CD4-positive, alpha-beta T cell treated with Interferon gamma for 1 hour (primary cell): ENCODE measurements at regions not wholly inside any gene's neighbourhood (a gene's known extent, or its start where the extent isn't known, plus 50 kb on each side); places are given as distances from the start of the nearest gene placed in this dataset.

Source experiments
- DNase-seq: peaks from one replicate; pipeline ENCODE4 v3.0.0-alpha.2; 2020

DNA sequence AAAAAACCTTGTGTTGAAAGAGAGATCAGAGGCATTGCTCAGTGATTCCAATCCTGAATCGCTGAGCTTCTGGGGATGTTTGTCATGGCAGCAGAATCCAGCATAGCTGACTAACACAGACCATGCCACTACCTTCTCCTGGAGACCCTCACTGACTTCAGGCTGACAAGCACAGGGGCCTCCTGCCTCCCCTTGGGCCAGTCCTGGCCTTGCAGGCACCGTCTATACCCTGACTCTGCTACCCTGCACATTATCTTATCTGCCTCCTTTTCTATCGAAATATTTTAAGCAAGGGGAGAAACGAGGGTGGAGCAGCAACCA, 139.8 kb downstream of the KIF26A start:
- DNase-seq, result no peak

DNA sequence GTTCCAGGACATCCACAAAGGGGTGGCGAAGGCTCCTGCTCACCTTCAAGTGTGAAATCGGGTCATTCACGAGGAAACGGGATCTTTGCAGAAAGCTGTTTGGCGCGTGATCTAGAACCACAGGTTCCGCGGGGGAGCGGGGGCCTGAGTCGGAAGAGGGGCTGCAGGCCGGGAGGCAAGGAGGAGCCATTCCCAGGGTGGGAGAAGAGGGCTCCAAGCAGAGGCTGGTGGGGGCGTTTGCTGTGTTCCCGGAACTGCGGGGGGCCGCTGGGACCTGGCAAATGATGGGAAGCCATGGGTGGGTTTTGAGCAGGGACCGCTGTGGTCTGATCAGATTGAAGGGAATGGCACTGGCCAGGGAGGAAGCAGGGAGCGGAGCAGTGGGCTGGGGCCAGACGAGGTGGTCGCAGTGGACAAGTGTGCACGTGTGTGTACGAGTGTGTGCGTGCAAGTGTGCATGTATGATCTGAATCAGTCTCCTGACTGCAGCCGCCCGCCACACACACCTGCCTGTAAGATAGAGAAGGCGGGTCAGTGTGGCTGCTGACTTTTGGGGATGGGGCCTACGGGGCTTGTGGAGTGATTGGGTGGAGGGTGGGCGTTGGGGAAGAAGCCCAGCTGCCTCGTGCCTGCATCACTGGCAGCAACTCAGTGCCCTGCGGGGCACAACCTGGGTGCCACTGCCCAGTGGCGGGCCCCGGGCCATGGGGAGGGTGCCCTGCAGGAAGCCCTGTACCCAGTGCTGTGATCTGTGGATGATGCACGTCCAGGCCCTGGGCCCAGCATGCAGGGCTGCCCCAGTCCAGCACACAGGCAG, 141.9 kb downstream of the KIF26A start:
- no peak for DNase-seq

DNA sequence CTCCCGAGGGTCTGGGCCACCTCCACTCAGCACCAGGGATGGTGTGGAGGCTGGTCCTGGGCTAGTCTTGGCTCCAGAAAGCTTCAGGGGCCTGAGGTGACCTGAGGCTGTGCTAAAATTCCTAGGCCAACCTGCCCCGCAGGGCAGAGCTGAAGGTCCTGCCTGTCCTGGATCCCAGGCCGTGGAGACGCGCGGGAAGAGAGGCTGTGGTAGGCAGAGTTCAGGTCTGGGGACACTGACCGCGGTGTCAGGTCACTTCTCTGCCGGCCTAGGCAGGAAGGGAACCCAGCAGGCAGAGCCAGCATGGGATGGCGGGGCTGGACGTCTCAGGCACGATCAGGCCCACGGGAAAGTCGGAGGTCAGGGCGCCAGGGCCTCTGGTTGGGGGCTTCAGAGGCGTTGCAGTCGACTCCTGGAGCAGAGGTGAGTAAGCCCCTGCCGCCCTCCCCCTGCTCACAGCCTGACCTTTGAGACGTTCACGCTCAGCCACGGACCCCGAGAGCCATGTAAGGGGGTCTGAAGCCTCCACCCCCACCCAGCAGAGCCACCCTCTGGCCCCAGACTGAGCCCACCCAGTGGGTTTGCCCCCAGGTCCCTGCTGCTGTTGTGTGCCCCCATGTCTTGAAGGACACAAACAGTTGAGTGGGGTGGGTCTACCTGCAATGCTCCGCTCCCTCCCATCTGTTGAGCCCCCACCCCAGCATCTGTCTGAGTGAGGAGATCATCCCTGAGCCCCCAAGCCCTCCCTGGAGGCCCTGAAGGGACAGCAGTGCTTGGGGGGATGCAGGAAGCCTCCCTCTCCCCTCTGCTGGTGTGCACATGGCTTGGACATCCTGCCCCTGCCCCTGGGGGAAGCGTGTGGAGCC, 142.7 kb downstream of the KIF26A start:
- DNase-seq, result no peak

DNA sequence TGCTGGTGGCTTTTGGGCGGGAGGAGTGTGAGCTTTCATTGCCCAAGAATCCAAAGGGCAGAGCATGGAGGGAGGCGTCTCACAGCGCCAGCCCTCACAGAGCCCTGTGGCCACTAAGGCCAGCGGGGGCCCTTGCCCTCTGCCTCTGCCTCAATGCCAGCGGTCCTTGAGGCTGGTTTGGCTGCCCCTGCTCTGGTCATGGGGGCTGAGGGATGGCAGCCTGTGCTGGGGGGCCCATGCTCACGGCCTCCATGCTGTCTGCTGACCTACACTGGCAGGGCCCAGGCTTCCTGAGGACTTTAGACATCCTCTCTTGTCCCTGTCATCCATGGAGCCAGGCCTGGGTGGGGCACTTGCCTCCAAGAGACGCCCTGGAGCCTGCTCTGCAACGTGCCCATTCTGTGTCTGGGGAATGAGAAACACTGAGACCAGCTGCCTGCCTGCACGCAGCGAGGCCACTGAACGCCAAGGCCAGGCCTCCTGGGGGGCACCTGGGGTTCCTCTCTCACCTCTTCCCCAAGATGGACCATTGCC, 143.4 kb downstream of the KIF26A start:
- no peak for DNase-seq

DNA sequence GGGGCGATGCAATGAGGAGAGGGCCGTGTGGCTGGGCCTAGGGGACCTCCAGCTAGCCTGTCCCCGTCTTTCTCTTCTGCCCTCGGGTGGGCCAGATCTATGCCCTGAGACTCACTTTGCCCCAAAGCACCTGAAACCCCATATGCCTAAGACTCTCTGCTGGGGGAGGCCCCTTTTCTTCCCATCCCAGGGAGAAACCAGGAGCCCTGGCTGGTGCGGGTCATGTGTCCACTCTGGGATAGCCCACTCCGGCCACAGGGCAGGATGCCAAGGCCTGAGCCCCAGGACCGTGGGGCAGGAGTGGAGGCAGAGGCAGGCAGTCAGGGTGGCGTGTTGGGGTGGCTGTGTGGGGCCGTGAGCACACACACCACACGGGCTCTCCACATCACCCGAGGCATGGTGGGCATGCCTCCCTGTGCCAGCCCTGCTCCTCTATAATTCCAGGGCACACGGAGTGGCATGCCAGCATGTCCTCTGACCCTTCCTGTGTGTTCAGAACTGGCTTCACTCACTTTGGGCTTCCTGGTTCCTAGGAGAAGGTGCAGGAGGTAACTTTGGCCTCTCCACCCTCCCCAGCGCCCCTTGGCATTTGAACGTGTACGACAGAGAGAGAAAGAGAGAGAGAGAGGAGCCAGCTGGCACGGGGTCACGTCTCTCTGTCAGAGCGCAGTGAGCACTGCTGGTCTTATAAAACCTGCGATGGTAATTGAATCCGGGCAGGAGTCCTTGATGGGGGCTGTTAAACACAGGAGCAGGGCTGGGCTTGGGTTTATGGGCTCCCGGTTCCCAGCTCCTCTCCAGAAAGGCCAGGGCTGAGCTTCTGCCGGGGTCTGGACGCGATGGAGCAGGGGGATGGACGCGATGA, 144.2 kb downstream of the KIF26A start:
- DNase-seq, result no peak

DNA sequence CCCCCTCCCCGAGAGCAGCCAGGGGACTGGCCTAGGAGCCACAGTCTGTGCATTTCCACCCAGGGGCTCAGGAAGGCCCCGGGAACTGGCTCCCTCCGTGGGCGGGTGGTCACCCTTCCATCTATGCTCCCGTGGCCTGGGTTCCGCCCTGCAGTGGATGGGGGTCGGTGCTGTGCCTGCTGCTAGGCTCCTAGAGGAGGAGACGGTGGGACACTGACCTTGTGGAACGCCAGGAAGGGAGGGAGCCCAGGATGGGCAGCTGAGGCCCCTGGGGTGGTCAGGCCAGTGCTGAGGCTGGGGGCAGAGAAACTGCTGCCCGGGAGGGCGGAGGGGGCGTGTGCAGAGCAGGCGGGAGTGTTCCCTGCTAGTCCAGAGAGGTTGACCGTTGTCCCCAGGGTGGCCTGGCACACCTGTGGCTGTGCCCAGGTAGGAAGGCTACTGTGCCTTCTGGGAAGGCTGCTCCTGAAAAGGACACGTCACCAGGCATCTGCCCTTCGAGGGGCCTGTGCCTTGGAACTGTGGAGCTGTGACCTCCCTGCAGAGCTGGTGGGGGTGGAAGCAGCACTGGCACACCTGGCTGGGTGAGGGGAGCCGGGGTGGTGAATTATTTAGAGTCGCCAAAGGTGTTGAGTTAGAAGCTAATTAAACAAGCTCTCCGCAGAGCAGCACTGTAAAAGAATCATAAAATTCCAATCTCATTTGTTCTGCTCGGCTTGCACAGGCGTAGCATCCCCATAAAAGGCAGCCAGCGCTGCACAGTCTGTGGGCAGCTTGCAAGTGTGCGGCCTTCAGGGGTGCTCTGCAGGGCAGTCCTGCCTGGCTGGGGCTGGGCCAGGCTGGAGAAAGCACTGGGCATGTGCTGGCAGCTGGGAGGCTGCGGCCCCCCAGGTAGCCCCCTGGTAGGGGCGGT, 145.1 kb downstream of the KIF26A start:
- no peak for DNase-seq

DNA sequence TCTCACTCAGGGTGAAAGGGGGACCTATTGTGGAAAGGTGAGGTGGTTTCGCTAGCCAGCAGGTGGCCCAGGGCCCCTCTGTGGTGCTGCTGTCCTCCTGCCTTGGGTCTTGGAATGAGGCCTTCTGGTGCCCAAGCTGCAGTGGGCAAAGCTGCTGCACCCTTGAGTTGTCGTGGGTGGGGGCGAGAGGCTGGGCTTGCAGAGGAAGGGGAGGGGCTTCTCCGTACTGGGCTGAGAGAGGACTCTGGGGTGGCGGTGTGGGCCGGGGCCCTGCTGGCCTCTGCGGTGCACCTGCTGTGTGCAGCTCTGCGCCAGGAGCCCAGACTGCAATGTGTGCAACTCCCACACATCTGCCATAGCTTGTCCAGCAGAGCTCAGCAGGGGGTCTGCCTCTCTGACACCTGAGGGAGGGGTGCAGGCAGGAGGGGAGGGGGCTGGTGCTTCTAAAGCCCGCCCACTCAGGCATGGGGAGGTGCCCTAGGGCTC, 145.8 kb downstream of the KIF26A start:
- no peak for DNase-seq

DNA sequence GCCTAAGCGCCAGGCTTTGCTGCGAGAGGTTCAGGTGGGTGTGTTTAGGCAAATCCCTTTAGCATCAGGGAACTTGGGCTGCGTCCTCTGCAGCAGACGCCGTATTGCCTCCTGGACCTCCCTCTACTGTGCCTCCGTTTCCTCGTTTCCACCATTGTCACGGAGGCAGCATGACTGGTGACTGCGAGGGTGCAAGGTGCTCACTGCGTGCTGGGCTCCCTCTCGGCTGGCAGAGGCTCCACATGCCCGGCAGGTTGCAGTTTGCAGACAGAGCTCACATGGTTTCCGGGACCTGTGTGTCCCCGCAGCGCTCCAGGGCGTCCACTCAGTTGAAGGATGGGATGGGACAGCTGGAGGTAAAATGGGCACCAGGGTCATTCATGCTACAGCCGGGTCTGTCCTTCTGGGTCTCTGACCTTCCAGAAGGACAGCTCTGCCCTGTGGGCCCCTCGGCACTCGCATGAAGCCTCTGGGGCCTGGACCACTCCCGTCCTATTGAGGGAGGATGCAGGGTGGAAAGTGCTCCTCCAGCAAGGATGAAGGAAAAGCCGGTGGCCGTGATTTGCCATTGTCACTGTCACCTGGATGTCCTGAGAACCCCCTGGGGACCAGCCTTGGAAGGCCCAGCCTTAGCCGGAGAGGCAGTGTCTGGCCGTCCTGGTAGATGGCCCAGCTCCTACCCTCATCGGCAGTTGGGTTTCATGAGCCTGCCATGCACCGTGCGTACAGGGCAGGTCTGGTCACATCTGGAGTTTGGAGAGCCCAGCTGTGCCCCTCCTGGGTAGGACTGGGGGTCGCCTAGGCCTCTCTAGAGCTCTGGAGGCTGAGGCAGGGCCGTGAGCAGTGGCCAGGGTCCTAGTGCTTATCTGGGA, 146.5 kb downstream of the KIF26A start:
- no peak for DNase-seq

DNA sequence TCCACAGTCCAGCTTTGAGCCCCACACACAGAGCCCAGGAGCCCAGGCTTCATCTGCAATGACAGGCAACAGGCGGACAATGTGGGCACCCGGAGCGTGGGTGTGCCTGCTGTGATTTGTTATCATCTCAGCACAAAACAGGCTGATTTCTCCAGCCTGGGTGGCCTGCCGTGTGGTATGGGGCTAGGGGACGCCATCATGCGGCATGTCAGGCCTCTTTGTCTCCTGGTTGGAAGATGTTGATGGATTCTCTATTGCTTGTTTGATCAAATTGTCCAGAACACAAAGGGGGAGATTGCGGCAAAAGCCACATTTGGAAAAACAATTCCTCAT, 147.1 kb downstream of the KIF26A start:
- DNase-seq, result no peak

DNA sequence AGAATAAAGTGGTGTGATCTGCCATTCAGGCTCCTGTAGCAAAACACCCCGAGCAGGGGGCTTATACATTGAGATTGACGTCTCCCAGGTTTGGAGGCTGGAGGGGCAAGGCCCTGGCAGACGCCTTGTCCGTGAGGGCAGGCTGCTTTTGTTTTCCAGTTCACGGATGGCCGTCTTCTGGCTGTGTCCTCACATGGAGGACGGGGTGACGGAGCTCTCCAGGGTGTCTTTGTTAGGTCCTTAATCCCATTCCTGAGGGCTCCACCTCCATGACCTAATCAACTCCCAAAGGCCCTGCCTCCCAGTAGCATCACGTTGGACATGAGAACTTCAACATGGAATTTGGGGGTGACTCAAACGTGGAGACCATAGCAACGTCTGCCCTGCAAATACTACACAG, 147.7 kb downstream of the KIF26A start:
- DNase-seq, result no peak

DNA sequence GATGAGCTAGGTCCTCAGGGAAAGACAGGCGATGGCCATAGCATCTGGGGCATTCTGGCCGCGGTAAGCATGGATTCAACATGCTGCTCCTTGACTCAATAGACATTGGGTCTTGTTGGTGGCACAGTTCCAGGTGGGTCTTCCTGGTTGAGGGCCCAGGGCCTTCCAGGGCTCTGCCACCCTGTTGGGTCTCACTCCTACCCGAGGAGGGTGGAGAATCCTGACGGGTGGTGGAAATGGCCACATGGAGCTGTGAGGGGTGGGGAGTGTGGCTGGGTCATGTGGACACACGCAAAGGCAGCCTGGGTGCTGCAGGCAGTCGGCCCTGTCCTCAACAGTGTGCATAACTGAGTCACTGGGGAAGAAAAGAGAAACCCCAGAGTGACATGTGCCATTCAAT, 148.1 kb downstream of the KIF26A start:
- DNase-seq, result no peak

DNA sequence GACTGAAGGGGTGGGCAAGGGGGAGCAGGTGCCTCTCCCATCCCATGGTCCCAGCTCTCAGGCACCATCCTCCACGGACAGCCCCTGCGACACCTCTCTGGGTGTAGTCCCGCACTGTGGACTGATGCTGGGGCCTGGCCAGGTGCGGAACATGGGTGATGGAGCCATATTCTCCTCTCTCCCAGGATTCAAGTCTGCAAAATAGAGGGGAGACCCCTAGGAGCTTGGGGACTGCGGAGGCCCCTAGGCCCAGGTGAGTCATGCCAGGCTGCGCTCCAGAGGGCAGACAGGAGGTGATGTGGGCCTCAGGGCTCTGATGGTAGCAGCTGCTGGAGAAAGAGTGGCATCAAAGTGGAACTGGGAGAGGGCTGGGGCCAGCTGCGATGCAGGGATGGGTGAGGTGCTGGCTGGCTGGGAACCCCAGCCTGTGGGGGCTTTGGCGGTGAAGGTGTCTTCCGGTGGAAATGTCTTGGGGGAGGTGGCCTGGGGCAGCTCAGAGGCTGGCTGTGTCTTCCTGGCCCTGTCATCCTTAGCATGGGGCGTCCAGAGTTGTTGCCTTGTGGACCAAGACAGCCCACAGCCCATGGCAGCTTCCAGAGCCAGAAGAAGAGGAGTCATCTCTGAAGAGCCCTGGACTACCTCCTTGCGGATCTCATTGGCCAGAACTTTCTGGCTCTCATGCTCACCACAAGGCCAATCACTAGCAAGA, 149.1 kb downstream of the KIF26A start:
- no peak for DNase-seq

DNA sequence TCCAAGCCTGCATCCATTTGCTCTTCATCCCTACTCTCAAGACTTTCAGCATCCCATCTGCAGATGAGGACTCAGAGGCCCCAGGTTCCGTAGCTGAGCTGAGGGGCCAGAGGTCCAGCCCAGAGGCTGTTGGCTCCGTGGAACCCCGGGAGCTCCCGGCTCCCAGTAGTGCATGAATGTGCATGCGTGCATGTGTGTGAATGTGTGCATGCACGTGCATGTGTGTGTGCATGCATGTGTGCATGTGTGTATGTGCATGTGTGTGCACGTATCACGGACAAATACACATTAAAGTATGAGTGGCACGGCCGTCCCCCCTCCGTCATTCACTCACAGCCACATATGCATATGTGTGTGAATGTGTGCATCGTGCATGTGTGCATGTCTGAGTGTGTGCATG, 149.9 kb downstream of the KIF26A start:
- DNase-seq, result no peak

DNA sequence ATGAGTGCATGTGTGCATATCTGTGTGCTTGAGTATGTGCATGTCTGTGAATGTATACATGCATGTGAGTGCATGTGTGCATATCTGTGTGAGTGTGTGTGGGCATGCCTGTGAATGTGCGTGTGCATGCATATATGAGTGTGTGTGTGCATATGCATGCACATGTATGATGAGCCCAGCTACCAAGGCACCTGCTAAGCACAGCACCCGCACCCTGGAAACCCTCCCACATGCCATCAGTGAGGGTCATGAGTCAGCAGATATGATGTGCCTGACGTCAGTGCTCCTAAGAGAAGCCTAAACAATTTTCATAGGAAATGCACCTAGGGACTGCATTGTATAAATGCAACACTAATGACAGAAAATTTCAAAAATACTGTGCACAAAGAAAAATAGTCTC, 151.1 kb downstream of the KIF26A start:
- DNase-seq, result no peak

DNA sequence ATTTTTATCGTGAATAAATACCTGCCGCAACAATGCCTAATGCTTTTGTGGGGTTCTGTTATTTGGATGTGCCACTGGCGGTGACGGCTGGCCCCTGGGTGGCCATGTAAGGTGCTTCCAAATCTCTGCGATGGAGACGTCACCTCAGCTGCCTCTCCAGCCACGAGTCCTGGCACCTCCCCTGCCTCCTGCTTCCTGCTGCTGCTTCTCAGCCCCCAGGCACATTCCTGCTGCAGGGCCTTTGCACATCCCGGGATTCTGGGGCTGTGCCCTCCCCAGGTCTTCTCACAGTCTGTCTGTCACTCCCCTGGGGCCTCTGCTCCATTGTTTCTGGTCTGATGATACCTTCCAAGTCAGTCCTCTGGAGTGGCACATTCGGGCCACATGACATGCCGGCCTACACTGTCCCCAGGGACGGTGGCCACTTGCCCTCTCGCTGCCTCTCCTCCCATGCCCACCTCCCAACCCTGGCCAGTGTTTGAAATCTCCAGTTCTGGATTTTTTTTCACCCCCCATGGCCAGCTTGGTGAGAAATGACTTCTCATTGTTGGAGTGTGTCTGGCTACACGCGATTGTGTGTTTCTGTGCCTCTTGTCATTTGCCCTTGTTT, 151.8 kb downstream of the KIF26A start:
- no peak for DNase-seq

DNA sequence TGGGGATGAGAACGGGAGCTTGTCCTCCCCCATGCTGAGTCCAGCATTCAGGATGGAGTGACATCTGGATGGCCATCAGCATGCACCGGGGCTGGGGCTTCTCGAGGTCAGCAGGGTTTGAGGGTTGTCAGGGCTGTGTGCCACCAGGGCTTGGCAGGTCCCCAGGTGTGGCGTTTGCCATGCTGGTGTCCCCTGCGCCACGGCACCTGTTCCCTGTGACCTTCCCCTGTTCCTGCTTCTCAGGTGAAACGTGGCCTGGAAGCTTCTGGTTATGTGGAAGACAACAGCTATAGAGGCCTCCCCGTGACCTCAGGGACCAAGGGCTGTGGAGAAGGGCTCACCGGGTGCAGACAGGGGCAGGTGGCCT, 152.4 kb downstream of the KIF26A start:
- DNase-seq, result no peak

DNA sequence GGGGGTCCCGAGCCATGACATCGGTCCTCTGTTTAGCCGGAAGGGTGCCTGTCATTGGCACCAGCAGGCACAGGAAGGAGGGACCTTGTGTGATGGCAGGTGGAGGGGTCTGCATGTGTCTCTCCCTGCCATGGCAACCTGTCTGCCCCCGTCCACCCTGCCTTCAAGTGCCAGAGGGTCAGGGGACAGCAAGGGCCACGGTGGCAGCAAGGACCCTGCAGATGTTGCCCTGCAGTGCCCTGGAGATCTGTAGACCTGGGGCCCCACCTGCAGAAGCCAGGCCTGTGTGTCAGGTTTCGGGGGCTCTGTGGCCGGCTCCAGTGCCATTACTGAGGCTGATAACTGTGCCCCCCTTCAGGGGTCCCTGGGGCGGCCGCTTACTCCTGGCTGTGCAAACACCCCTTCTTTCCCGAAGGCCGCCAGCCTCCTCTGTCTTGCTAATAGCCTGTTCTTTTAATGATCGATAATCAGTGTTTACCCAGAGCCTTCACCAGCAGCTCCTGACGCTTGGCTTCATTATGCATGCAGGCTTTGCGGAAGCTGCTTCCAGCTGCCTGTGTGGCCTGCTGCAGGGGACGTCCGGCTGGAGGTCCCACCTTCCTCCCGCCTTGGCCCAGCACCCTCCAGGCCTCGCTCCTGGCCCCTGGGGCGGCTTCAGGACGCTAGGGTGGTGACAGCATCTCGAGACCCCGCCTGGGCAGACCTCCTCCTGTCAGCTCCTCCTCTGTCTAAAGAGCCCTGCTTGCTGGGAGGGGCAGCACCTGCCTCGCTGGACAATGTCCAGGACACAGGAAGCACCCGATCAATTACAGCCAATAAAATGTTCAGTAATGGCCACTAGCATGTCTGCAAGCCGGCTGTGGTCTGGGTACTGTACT, 153.0 kb downstream of the KIF26A start:
- DNase-seq, result no peak

DNA sequence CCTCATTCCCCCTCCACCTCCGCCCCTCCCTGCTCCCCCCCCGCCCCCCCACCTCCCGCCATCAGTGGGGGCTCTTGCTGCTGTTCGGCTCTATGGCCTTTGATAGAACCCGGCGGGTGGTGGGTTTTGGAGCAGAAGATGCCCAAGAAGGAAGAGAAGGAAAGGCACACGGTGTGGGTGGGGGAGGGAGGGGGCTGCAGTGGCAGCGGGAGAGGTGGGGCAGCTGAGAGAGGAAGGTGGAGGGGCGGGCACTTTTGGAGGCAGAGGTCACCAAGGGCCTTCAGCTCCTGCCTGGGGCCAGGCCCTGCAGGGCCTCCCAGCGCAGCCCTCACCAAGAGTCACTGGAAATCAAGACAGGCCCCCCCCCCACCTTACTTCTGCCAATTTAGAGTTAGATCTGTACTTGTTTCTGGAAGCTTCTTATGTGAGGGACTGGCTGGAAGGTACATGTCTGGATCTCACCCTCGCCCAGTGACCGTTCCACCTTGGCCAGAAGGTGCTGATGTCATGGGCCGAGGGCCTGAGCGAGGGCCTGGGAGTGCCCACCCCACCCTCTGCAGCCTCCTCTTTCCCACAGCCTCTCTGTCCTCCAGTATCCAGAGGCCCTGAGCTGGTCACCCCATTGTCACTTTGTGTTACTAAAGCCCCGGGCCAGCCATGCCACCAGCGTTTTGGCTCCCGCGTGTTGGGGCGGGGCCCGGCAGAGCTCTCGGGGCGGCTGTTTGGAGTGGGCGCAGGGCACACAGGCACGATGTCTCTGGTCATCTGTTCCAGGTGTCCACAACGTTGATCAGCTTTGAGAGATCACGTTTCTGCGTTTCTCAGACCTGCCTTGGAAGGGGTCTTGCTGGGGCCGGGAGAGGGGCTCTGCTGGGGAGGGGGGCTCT, 153.9 kb downstream of the KIF26A start:
- DNase-seq, result no peak
